ENCODE measurements at regions not wholly inside any gene's neighbourhood (a gene's known extent, or its start where the extent isn't known, plus 50 kb on each side); places are given as distances from the start of the nearest gene placed in this dataset.

GRCh38 chr5:85010014-85010562 is 625.4 kb upstream of the EDIL3 start:
- H3K4me3 ChIP-seq (ENCODE audit: low read length, poor library complexity, severe bottlenecking) = no peak overlapping the region
- no peaks in the 10 kb centered on the region for H3K9me3 ChIP-seq (ENCODE audit: insufficient read depth, low read depth, low read length)
- H3K4me2 ChIP-seq (ENCODE audit: low read depth, low read length, poor library complexity, severe bottlenecking) = no peak overlapping the region
- H3K9ac ChIP-seq (ENCODE audit: low read depth, low read length, poor library complexity, severe bottlenecking) = no peak overlapping the region
- no peak for TF ChIP-seq EZH2phosphoT487 (IDR thresholded peaks at IDR 0.05; ENCODE audit: borderline replicate concordance)
- TF ChIP-seq CTCF (conservative IDR thresholded peaks at IDR 0.05; ENCODE audit: low read length) = no peak
- no peaks in the 10 kb centered on the region for H3K9me2 ChIP-seq (replicated peaks; ENCODE audit: low read depth, low read length)
- H3F3A ChIP-seq (ENCODE audit: low read depth) = no peaks in the 10 kb centered on the region
- H3K27me3 ChIP-seq (ENCODE audit: insufficient read depth, low read length, poor library complexity, severe bottlenecking) = no peaks in the 10 kb centered on the region
- no peaks in the 10 kb centered on the region for H3K79me2 ChIP-seq (ENCODE audit: insufficient read depth, low read length)
- H3K36me3 ChIP-seq (ENCODE audit: insufficient read depth, low read length) = no peaks in the 10 kb centered on the region
- no peak overlapping the region for H2AFZ ChIP-seq (ENCODE audit: low read length)
- no peaks in the 10 kb centered on the region for H3K4me1 ChIP-seq (ENCODE audit: insufficient read depth, low read length, poor library complexity, severe bottlenecking)
- no peaks in the 10 kb centered on the region for H4K20me1 ChIP-seq (ENCODE audit: insufficient read depth, low read length, poor library complexity, severe bottlenecking)

- H3K4me2 ChIP-seq (ENCODE audit: low read depth, low read length, poor library complexity, severe bottlenecking) = no peak overlapping the region
- TF ChIP-seq CTCF (conservative IDR thresholded peaks at IDR 0.05; ENCODE audit: low read length) (no peak), EZH2phosphoT487 (IDR thresholded peaks at IDR 0.05; ENCODE audit: borderline replicate concordance) (no peak)
These were observed 632.6 kb upstream of the EDIL3 start for GRCh38 chr5:85017261-85017660.

GRCh38 chr5:85030316-85031084 is 645.8 kb upstream of the EDIL3 start:
- H4K20me1 ChIP-seq (ENCODE audit: insufficient read depth, low read length, poor library complexity, severe bottlenecking) = no peaks in the 10 kb centered on the region
- no peak overlapping the region for H3K4me2 ChIP-seq (ENCODE audit: low read depth, low read length, poor library complexity, severe bottlenecking)
- H3K27me3 ChIP-seq (ENCODE audit: insufficient read depth, low read length, poor library complexity, severe bottlenecking) = no peaks in the 10 kb centered on the region
- H3K9me2 ChIP-seq (replicated peaks; ENCODE audit: low read depth, low read length) = no peaks in the 10 kb centered on the region
- no peaks in the 10 kb centered on the region for H3F3A ChIP-seq (ENCODE audit: low read depth)
- no peaks in the 10 kb centered on the region for H3K36me3 ChIP-seq (ENCODE audit: insufficient read depth, low read length)
- no peaks in the 10 kb centered on the region for H3K4me1 ChIP-seq (ENCODE audit: insufficient read depth, low read length, poor library complexity, severe bottlenecking)
- no peak overlapping the region for H3K4me3 ChIP-seq (ENCODE audit: low read length, poor library complexity, severe bottlenecking)
- TF ChIP-seq CTCF (conservative IDR thresholded peaks at IDR 0.05; ENCODE audit: low read length) (no peak), EZH2phosphoT487 (IDR thresholded peaks at IDR 0.05; ENCODE audit: borderline replicate concordance) (no peak)
- H3K9ac ChIP-seq (ENCODE audit: low read depth, low read length, poor library complexity, severe bottlenecking) = no peak overlapping the region
- no peaks in the 10 kb centered on the region for H3K9me3 ChIP-seq (ENCODE audit: insufficient read depth, low read depth, low read length)
- no peak overlapping the region for H2AFZ ChIP-seq (ENCODE audit: low read length)
- H3K79me2 ChIP-seq (ENCODE audit: insufficient read depth, low read length) = no peaks in the 10 kb centered on the region

More at GRCh38 chr5:85017261-85017660, 632.6 kb upstream of the EDIL3 start:
- Histone ChIP-seq H3K27me3 (ENCODE audit: insufficient read depth, low read length, poor library complexity, severe bottlenecking) (no peaks in the 10 kb centered on the region), H3F3A (ENCODE audit: low read depth) (no peaks in the 10 kb centered on the region), H3K9me3 (ENCODE audit: insufficient read depth, low read depth, low read length) (no peaks in the 10 kb centered on the region), H3K4me3 (ENCODE audit: low read length, poor library complexity, severe bottlenecking) (no peak overlapping the region), H3K9me2 (replicated peaks; ENCODE audit: low read depth, low read length) (no peaks in the 10 kb centered on the region), H3K79me2 (ENCODE audit: insufficient read depth, low read length) (no peaks in the 10 kb centered on the region), H3K36me3 (ENCODE audit: insufficient read depth, low read length) (no peaks in the 10 kb centered on the region), H3K4me1 (ENCODE audit: insufficient read depth, low read length, poor library complexity, severe bottlenecking) (no peaks in the 10 kb centered on the region), H2AFZ (ENCODE audit: low read length) (no peak overlapping the region), H4K20me1 (ENCODE audit: insufficient read depth, low read length, poor library complexity, severe bottlenecking) (no peaks in the 10 kb centered on the region), H3K9ac (ENCODE audit: low read depth, low read length, poor library complexity, severe bottlenecking) (no peak overlapping the region)

Data from Loucy (cell line).